Fibroblast of lung (primary cell): ENCODE measurements at regions not wholly inside any gene's neighbourhood (a gene's known extent, or its start where the extent isn't known, plus 50 kb on each side); places are given as distances from the start of the nearest gene placed in this dataset.

Experiments
- EZH2 ChIP-seq: IDR thresholded peaks from 2 replicates; pipeline ENCODE4 v1.5.1; 2012; ENCODE audit warnings: low read length, control low read depth, mild to moderate bottlenecking; ENCODE audit errors: missing control alignments
- TF ChIP-seq, protein P1 (sequence below), 2 donors: IDR thresholded peaks in 1 of 2; conservative IDR thresholded peaks in 1 of 2; 1 replicate in 1 of 2; 2 replicates in 1 of 2; pipeline ENCODE4 v1.5.1; 2011 to 2012; ENCODE audit warnings: low read length in 2 of 2, control low read depth in 1 of 2, inconsistent platforms in 1 of 2, low read depth in 1 of 2, mild to moderate bottlenecking in 1 of 2

GRCh38 chr2:100628506-100628905, 65.7 kb downstream of the PDCL3 start:
- TF ChIP-seq, protein P1, sequence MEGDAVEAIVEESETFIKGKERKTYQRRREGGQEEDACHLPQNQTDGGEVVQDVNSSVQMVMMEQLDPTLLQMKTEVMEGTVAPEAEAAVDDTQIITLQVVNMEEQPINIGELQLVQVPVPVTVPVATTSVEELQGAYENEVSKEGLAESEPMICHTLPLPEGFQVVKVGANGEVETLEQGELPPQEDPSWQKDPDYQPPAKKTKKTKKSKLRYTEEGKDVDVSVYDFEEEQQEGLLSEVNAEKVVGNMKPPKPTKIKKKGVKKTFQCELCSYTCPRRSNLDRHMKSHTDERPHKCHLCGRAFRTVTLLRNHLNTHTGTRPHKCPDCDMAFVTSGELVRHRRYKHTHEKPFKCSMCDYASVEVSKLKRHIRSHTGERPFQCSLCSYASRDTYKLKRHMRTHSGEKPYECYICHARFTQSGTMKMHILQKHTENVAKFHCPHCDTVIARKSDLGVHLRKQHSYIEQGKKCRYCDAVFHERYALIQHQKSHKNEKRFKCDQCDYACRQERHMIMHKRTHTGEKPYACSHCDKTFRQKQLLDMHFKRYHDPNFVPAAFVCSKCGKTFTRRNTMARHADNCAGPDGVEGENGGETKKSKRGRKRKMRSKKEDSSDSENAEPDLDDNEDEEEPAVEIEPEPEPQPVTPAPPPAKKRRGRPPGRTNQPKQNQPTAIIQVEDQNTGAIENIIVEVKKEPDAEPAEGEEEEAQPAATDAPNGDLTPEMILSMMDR (conservative IDR thresholded peaks at IDR 0.05 in 1 of 2, IDR thresholded peaks at IDR 0.05 in 1 of 2; ENCODE audit: low read depth in 1 of 2, low read length in 2 of 2) = no peak
- no peak for TF ChIP-seq EZH2
